DND-41 (cell line): ENCODE measurements at regions not wholly inside any gene's neighbourhood (a gene's known extent, or its start where the extent isn't known, plus 50 kb on each side); places are given as distances from the start of the nearest gene placed in this dataset.

Experiments
- ATAC-seq: fragments of 200-7000 bp; cut with Tn5 transposase; 3 replicates; pipeline ENCODE4 v1.9.1; 2021; ENCODE audit warnings: low read depth; ENCODE audit not compliant: insufficient read depth
- DNase-seq: peaks from one replicate; pipeline ENCODE4 v3.0.0-alpha.2; 2020
- H2AFZ ChIP-seq: 2 replicates; pipeline ENCODE4 v1.6.0; 2012; ENCODE audit warnings: low read depth, low read length
- H3K27ac ChIP-seq: 2 replicates; pipeline ENCODE4 v1.5.1; 2012; ENCODE audit warnings: low read length, inconsistent platforms
- H3K27me3 ChIP-seq: fragments of 200-600 bp; sonication (generic); 2 replicates; pipeline ENCODE4 v1.6.0; 2012; ENCODE audit warnings: low read length, mild to moderate bottlenecking, inconsistent platforms; ENCODE audit not compliant: insufficient read depth, poor library complexity
- H3K36me3 ChIP-seq: 2 replicates; pipeline ENCODE4 v1.5.1; 2012; ENCODE audit warnings: low read length, inconsistent platforms; ENCODE audit not compliant: insufficient read depth
- H3K4me1 ChIP-seq: 2 replicates; pipeline ENCODE4 v1.5.1; 2012; ENCODE audit warnings: mild to moderate bottlenecking, low read length; ENCODE audit not compliant: insufficient read depth
- H3K4me2 ChIP-seq: 2 replicates; pipeline ENCODE4 v1.6.0; 2012; ENCODE audit warnings: mild to moderate bottlenecking, moderate library complexity, low read length, inconsistent platforms; ENCODE audit not compliant: insufficient read depth
- H3K4me3 ChIP-seq, 2 experiments: fragments of 200-600 bp in 1 of 2; shearing (Covaris generic) in 1 of 2; 2 replicates each; pipeline ENCODE4 v1.5.1; 2012 to 2016; ENCODE audit warnings: inconsistent platforms in 2 of 2, low read length in 2 of 2, mild to moderate bottlenecking in 2 of 2, low read depth in 1 of 2, moderate library complexity in 1 of 2
- H3K79me2 ChIP-seq: 2 replicates; pipeline ENCODE4 v1.6.0; 2012; ENCODE audit warnings: low read length, inconsistent platforms; ENCODE audit not compliant: insufficient read depth
- H3K9ac ChIP-seq: 2 replicates; pipeline ENCODE4 v1.6.0; 2012; ENCODE audit warnings: low read depth, mild to moderate bottlenecking, inconsistent platforms, low read length, moderate library complexity
- H3K9me3 ChIP-seq: 2 replicates; pipeline ENCODE4 v1.5.1; 2012; ENCODE audit warnings: low read length, moderate library complexity, mild to moderate bottlenecking, inconsistent platforms; ENCODE audit not compliant: insufficient read depth, severe bottlenecking
- H4K20me1 ChIP-seq: 2 replicates; pipeline ENCODE4 v1.6.0; 2012; ENCODE audit warnings: low read length; ENCODE audit not compliant: insufficient read depth
- EZH2 ChIP-seq: IDR thresholded peaks from 3 replicates; pipeline ENCODE4 v1.6.1; 2012; ENCODE audit warnings: borderline replicate concordance, low read depth, mild to moderate bottlenecking, moderate library complexity, low read length, inconsistent platforms; ENCODE audit not compliant: severe bottlenecking
- TF ChIP-seq, protein P1 (sequence below): IDR thresholded peaks from 2 replicates; pipeline ENCODE4 v1.5.1; 2012; ENCODE audit warnings: borderline replicate concordance, low read length, moderate library complexity, mild to moderate bottlenecking; ENCODE audit not compliant: poor library complexity, severe bottlenecking; ENCODE audit errors: extremely low read depth

- Histone ChIP-seq H3K79me2 (no peaks in the 10 kb centered on the region), H2AFZ (no peak overlapping the region), H3K27me3 (no peaks in the 10 kb centered on the region), H3K9ac (no peak overlapping the region), H3K9me3 (no peaks in the 10 kb centered on the region), H4K20me1 (no peaks in the 10 kb centered on the region), H3K4me3 (no peak overlapping the region), H3K27ac (no peak overlapping the region), H3K4me2 (no peak overlapping the region), H3K36me3 (no peaks in the 10 kb centered on the region), H3K4me1 (peaks cover 6% of the 10 kb centered on the region)
- ATAC-seq = no peak
- TF ChIP-seq, protein P1, sequence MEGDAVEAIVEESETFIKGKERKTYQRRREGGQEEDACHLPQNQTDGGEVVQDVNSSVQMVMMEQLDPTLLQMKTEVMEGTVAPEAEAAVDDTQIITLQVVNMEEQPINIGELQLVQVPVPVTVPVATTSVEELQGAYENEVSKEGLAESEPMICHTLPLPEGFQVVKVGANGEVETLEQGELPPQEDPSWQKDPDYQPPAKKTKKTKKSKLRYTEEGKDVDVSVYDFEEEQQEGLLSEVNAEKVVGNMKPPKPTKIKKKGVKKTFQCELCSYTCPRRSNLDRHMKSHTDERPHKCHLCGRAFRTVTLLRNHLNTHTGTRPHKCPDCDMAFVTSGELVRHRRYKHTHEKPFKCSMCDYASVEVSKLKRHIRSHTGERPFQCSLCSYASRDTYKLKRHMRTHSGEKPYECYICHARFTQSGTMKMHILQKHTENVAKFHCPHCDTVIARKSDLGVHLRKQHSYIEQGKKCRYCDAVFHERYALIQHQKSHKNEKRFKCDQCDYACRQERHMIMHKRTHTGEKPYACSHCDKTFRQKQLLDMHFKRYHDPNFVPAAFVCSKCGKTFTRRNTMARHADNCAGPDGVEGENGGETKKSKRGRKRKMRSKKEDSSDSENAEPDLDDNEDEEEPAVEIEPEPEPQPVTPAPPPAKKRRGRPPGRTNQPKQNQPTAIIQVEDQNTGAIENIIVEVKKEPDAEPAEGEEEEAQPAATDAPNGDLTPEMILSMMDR = no peak
- TF ChIP-seq EZH2 = no peak
- no peak for DNase-seq
Observed at GRCh38 chr1:94619731-94620130, 78.2 kb upstream of the F3 start.

GRCh38 chr1:94617957-94618739 lies 76.6 kb upstream of the F3 start:
- H3K9ac ChIP-seq = no peak overlapping the region
- no peak overlapping the region for H3K27ac ChIP-seq
- no peaks in the 10 kb centered on the region for H3K9me3 ChIP-seq
- no peaks in the 10 kb centered on the region for H3K79me2 ChIP-seq
- no peak for DNase-seq
- H3K4me2 ChIP-seq = no peak overlapping the region
- no peaks in the 10 kb centered on the region for H3K36me3 ChIP-seq
- ATAC-seq = no peak
- peaks cover 13% of the 10 kb centered on the region for H3K4me1 ChIP-seq
- no peak overlapping the region for H2AFZ ChIP-seq
- H4K20me1 ChIP-seq = no peaks in the 10 kb centered on the region
- TF ChIP-seq, protein P1 = no peak
- TF ChIP-seq EZH2 = no peak
- no peak overlapping the region for H3K4me3 ChIP-seq
- no peaks in the 10 kb centered on the region for H3K27me3 ChIP-seq

GRCh38 chr1:94617134-94617805 lies 75.7 kb upstream of the F3 start:
- H2AFZ ChIP-seq = no peak overlapping the region
- no peak overlapping the region for H3K27ac ChIP-seq
- no peaks in the 10 kb centered on the region for H3K27me3 ChIP-seq
- no peaks in the 10 kb centered on the region for H3K9me3 ChIP-seq
- H3K36me3 ChIP-seq = no peaks in the 10 kb centered on the region
- no peak overlapping the region for H3K4me3 ChIP-seq
- H3K4me1 ChIP-seq = peaks cover 16% of the 10 kb centered on the region
- H3K4me2 ChIP-seq = no peak overlapping the region
- ATAC-seq = no peak
- H4K20me1 ChIP-seq = no peaks in the 10 kb centered on the region
- H3K9ac ChIP-seq = no peak overlapping the region
- TF ChIP-seq, protein P1 = no peak
- no peak for TF ChIP-seq EZH2
- no peak for DNase-seq
- H3K79me2 ChIP-seq = no peaks in the 10 kb centered on the region
